ENCODE measurements at regions not wholly inside any gene's neighbourhood (a gene's known extent, or its start where the extent isn't known, plus 50 kb on each side); places are given as distances from the start of the nearest gene placed in this dataset.
"Not testable (repeated sequence)": the region's sequence is repeated elsewhere in the genome, so short reads cannot be mapped to it uniquely, and the experiment has no call there.

- POLR2A ChIA-PET: no interaction called here
- intact Hi-C loops (cut with micrococcal nuclease): no loop called here
- DNase-seq (no peak), ATAC-seq (ENCODE audit: low read depth) (no peak)
- CTCF ChIA-PET: no interaction called here
- Mint-ChIP-seq H3K27me3 (no peaks in the 10 kb centered on the region), H3K4me1 (no peaks in the 10 kb centered on the region), H3K4me3 (no peak overlapping the region), H3K36me3 (ENCODE audit: low read depth) (no peaks in the 10 kb centered on the region), H3K27ac (no peak overlapping the region), H3K9me3 (peaks cover 1% of the 10 kb centered on the region)
- TF ChIP-seq CTCF (IDR thresholded peaks at IDR 0.05): no peak
These were observed 371.6 kb downstream of the TAFA4 start for GRCh38 chr3:68560728-68561127.

- H3K4me3 Mint-ChIP-seq: no peak overlapping the region
- CTCF ChIA-PET: no interaction called here
- ATAC-seq (ENCODE audit: low read depth) (no peak), DNase-seq (no peak)
- no peaks in the 10 kb centered on the region for H3K36me3 Mint-ChIP-seq (ENCODE audit: low read depth)
- intact Hi-C loops (cut with micrococcal nuclease): no loop called here
- POLR2A ChIA-PET: no interaction called here
- no peak overlapping the region for H3K27ac Mint-ChIP-seq
- H3K4me1 Mint-ChIP-seq: no peaks in the 10 kb centered on the region
- TF ChIP-seq CTCF (IDR thresholded peaks at IDR 0.05): no peak
- no peaks in the 10 kb centered on the region for H3K27me3 Mint-ChIP-seq
- H3K9me3 Mint-ChIP-seq: no peaks in the 10 kb centered on the region
These were observed 396.6 kb downstream of the TAFA4 start for GRCh38 chr3:68535782-68536181.

GRCh38 chr3:68523330-68523729 lies 409.0 kb downstream of the TAFA4 start:
- H3K4me3 Mint-ChIP-seq: no peak overlapping the region
- H3K9me3 Mint-ChIP-seq: peaks cover 3% of the 10 kb centered on the region
- no peak overlapping the region for H3K27ac Mint-ChIP-seq
- ChIA-PET CTCF (no interaction called here), POLR2A (no interaction called here)
- H3K27me3 Mint-ChIP-seq: no peaks in the 10 kb centered on the region
- TF ChIP-seq CTCF (IDR thresholded peaks at IDR 0.05): no peak
- no peaks in the 10 kb centered on the region for H3K36me3 Mint-ChIP-seq (ENCODE audit: low read depth)
- no peak for DNase-seq
- H3K4me1 Mint-ChIP-seq: no peaks in the 10 kb centered on the region
- no peak for ATAC-seq (ENCODE audit: low read depth)
- intact Hi-C loops (cut with micrococcal nuclease): no loop called here

DNA sequence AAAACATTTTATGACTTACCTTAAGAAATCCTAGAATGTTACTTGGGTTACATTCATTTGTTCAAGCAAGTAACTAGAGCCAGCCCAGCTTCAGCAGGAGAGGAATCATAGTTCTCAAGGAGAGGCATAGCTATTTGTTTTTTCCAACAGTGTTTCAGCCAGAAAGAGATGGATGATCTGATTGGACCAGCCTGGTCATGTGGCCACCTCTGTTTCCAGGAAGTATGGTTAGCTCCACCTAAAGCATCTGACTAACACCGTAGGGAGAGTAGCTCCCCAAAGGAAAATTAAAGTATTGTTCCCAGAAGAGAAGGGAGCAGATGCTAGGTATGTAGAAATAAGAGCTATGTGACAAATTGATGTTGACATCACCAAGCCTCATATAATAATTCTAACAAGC lies 417.1 kb downstream of the TAFA4 start:
- POLR2A ChIA-PET: no interaction called here
- Mint-ChIP-seq H3K36me3 (ENCODE audit: low read depth) (no peaks in the 10 kb centered on the region), H3K4me3 (no peak overlapping the region), H3K9me3 (peaks cover 3% of the 10 kb centered on the region), H3K4me1 (no peaks in the 10 kb centered on the region), H3K27ac (no peak overlapping the region), H3K27me3 (no peaks in the 10 kb centered on the region)
- ATAC-seq (ENCODE audit: low read depth): no peak
- CTCF ChIA-PET: no interaction called here
- no peak for DNase-seq
- TF ChIP-seq CTCF (IDR thresholded peaks at IDR 0.05): no peak
- intact Hi-C loops (cut with micrococcal nuclease): no loop called here

DNA sequence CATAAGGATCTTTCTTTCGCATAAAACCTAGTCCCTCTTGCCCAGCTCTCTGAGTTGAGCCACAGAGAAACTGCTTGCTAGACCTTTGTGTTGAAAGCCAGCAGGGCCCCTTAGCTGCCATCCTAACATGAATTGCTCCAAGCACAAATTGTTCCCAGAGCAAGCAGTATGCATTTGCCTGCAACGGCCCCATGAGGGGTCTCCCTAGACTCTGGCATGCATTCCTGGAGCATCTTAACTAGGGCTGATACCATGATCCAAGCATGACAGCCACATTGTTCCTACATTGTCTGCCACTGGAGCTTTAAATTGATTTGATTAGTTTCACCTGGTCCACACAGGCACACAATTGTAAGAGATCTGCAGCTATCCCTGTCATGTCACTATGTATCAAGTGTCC lies 428.1 kb downstream of the TAFA4 start:
- no peak overlapping the region for H3K27ac Mint-ChIP-seq
- ChIA-PET POLR2A (no interaction called here), CTCF (no interaction called here)
- intact Hi-C loops (cut with micrococcal nuclease): no loop called here
- TF ChIP-seq CTCF (IDR thresholded peaks at IDR 0.05): no peak
- DNase-seq: no peak
- no peaks in the 10 kb centered on the region for H3K27me3 Mint-ChIP-seq
- no peaks in the 10 kb centered on the region for H3K36me3 Mint-ChIP-seq (ENCODE audit: low read depth)
- H3K9me3 Mint-ChIP-seq: no peaks in the 10 kb centered on the region
- H3K4me1 Mint-ChIP-seq: no peaks in the 10 kb centered on the region
- no peak for ATAC-seq (ENCODE audit: low read depth)
- H3K4me3 Mint-ChIP-seq: no peak overlapping the region

- H3K27ac Mint-ChIP-seq, CTCF ChIA-PET, H3K9me3 Mint-ChIP-seq: not testable (repeated sequence)
These were observed 446.5 kb downstream of the TAFA4 start for GRCh38 chr3:68485845-68486244.

More at GRCh38 chr3:68485845-68486244, 446.5 kb downstream of the TAFA4 start:
- H3K27me3 Mint-ChIP-seq; H3K4me1 Mint-ChIP-seq; H3K4me3 Mint-ChIP-seq; H3K36me3 Mint-ChIP-seq (ENCODE audit: low read depth); intact Hi-C loops (cut with micrococcal nuclease); ATAC-seq (ENCODE audit: low read depth); POLR2A ChIA-PET; DNase-seq: not testable (repeated sequence)
